ENCODE measurements at regions not wholly inside any gene's neighbourhood (a gene's known extent, or its start where the extent isn't known, plus 50 kb on each side); places are given as distances from the start of the nearest gene placed in this dataset.
A peak's percentile ranks its signal among the peaks of the same experiment; 100 is the strongest.

GRCh38 chr13:40422588-40423235 is 243.7 kb downstream of the FOXO1 start:
- Histone ChIP-seq H3K4me1 (ENCODE audit: control insufficient read depth, insufficient read depth, low read length) (peaks cover 17% of the 10 kb centered on the region), H3K4me2 (ENCODE audit: control insufficient read depth, insufficient read depth) (no peak overlapping the region), H3K9me3 (replicated peaks; ENCODE audit: control insufficient read depth, insufficient read depth, low read length) (peaks cover 7% of the 10 kb centered on the region), H3K27ac (ENCODE audit: control insufficient read depth, insufficient read depth) (no peak overlapping the region), H3K79me2 (ENCODE audit: control insufficient read depth, insufficient read depth, low read length) (no peaks in the 10 kb centered on the region), H3K36me3 (ENCODE audit: control insufficient read depth in 2 of 2, insufficient read depth in 2 of 2, low read length in 1 of 2) (no peaks in the 10 kb centered on the region), H3K9ac (ENCODE audit: control insufficient read depth, insufficient read depth, low read length) (no peak overlapping the region), H2AFZ (ENCODE audit: control insufficient read depth, low read depth, low read length) (no peak overlapping the region), H3K4me3 (no peak overlapping the region), H4K20me1 (ENCODE audit: control insufficient read depth, insufficient read depth) (no peaks in the 10 kb centered on the region), H3K27me3 (replicated peaks in 1 of 2; ENCODE audit: control insufficient read depth in 2 of 2, insufficient read depth in 2 of 2, low read length in 1 of 2) (no peaks in the 10 kb centered on the region)
- peak; percentile 12; the same call in 1 of the 3 replicates for ATAC-seq
- no peak for DNase-seq (ENCODE audit: low read depth, low spot score)
- no TSS peak for BruUV-seq (replicated peaks)
- in situ Hi-C loops (cut with MboI) (no loop called here), intact Hi-C loops (cut with micrococcal nuclease; ENCODE audit: unreplicated experiment) (loop anchor here (5.0 kb wide), 1 partner anchor 240 kb away; no protein-coding TSS in a partner anchor)
- FAIRE-seq, result no peak
- 60% methylated on average over 4 of the region's 4 CpGs for WGBS (ENCODE audit: insufficient coverage, insufficient replicate concordance, low lambda C conversion rate, missing lambda C conversion rate)
- SMC1A ChIA-PET (ENCODE audit: uncharacterized antibody, unreplicated experiment), result interaction anchor here (0.9 to 1.5 kb wide), 6 partner anchors 9 to 169 kb away, joined by 3 to 9 read pairs (median 4); no protein-coding TSS in a partner anchor
- POLR2A ChIA-PET, result interaction anchor here (0.6 to 1.2 kb wide), 3 partner anchors 10 to 362 kb away, joined by 3 to 6 read pairs (median 3); no protein-coding TSS in a partner anchor
- RAD21 ChIA-PET (ENCODE audit: unreplicated experiment), result interaction anchor here (0.7 to 2.0 kb wide), 4 partner anchors 9 to 16 kb away, joined by 3 to 6 read pairs (median 5); no protein-coding TSS in a partner anchor
- CTCF ChIA-PET, result interaction anchor here (0.9 to 2.0 kb wide), 2 partner anchors 8 to 15 kb away, joined by 3 to 5 read pairs; no protein-coding TSS in a partner anchor
- TF ChIP-seq SPI1 (IDR thresholded peaks at IDR 0.05; ENCODE audit: borderline replicate concordance, insufficient read depth, low read depth, low read length) (no peak), HDGF (IDR thresholded peaks at IDR 0.05) (no peak), EED (IDR thresholded peaks at IDR 0.05; ENCODE audit: low read depth) (no peak), PML (IDR thresholded peaks at IDR 0.05; ENCODE audit: low read length) (no peak), CBFB (IDR thresholded peaks at IDR 0.05; ENCODE audit: low read depth) (no peak), E2F4 (IDR thresholded peaks at IDR 0.05; ENCODE audit: low read depth, low read length) (no peak)

GRCh38 chr13:40428354-40428753 is 238.1 kb downstream of the FOXO1 start:
- Histone ChIP-seq H3K4me1 (ENCODE audit: control insufficient read depth, insufficient read depth, low read length) (peaks cover 8% of the 10 kb centered on the region), H3K9me3 (replicated peaks; ENCODE audit: control insufficient read depth, insufficient read depth, low read length) (no peaks in the 10 kb centered on the region; the same call in 2 of the 3 replicates), H4K20me1 (ENCODE audit: control insufficient read depth, insufficient read depth) (no peaks in the 10 kb centered on the region), H3K27me3 (replicated peaks in 1 of 2; ENCODE audit: control insufficient read depth in 2 of 2, insufficient read depth in 2 of 2, low read length in 1 of 2) (no peaks in the 10 kb centered on the region), H3K4me3 (no peak overlapping the region), H3K36me3 (ENCODE audit: control insufficient read depth in 2 of 2, insufficient read depth in 2 of 2, low read length in 1 of 2) (no peaks in the 10 kb centered on the region), H3K4me2 (ENCODE audit: control insufficient read depth, insufficient read depth) (no peak overlapping the region), H3K79me2 (ENCODE audit: control insufficient read depth, insufficient read depth, low read length) (no peaks in the 10 kb centered on the region), H2AFZ (ENCODE audit: control insufficient read depth, low read depth, low read length) (no peak overlapping the region), H3K27ac (ENCODE audit: control insufficient read depth, insufficient read depth) (no peak overlapping the region), H3K9ac (ENCODE audit: control insufficient read depth, insufficient read depth, low read length) (no peak overlapping the region)
- in situ Hi-C loops (cut with MboI) (no loop called here), intact Hi-C loops (cut with micrococcal nuclease; ENCODE audit: unreplicated experiment) (no loop called here)
- no peak for DNase-seq (ENCODE audit: low read depth, low spot score)
- ChIA-PET SMC1A (ENCODE audit: uncharacterized antibody, unreplicated experiment) (no interaction called here), RAD21 (ENCODE audit: unreplicated experiment) (no interaction called here), POLR2A (no interaction called here), CTCF (no interaction called here)
- FAIRE-seq, result no peak
- no TSS peak for BruUV-seq (replicated peaks)
- no peak for ATAC-seq
- 100% methylated on average over 1 of the region's 1 CpG for WGBS (ENCODE audit: insufficient coverage, insufficient replicate concordance, low lambda C conversion rate, missing lambda C conversion rate)
- TF ChIP-seq USF2 (IDR thresholded peaks at IDR 0.05; ENCODE audit: borderline replicate concordance, low read depth, low read length) (no peak), SIX5 (IDR thresholded peaks at IDR 0.05; ENCODE audit: low read depth, low read length, severe bottlenecking) (no peak), HSF1 (IDR thresholded peaks at IDR 0.05; ENCODE audit: low read depth, low read length) (no peak), YY1 (IDR thresholded peaks at IDR 0.05; ENCODE audit: low read depth, low read length) (no peak), E2F8 (IDR thresholded peaks at IDR 0.05; ENCODE audit: low read depth, partially characterized antibody) (no peak)
